ENCODE measurements at regions not wholly inside any gene's neighbourhood (a gene's known extent, or its start where the extent isn't known, plus 50 kb on each side); places are given as distances from the start of the nearest gene placed in this dataset.

DNA sequence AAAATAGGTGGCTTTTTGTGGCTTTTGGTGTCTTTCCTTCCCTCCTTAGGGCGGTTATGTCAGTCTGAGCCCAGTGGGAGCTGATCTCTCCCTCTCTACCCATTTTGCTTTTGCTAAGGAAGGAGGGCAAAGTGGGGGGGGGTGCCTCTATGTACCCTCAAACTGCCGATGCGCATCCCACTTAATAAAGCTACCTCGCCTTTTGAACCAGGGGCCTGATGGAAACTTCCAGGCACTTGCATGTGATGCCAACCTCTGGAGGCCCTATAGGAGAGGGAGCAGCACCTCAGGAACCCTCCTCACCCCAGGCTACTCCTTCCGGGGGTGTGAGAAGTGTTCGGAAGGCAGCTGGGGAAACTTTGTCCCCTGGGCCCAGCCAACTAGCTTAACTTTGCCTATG is 97.0 kb upstream of the HSD17B12 start:
- H3K9me3 ChIP-seq (ENCODE audit: control insufficient read depth, low read length) = no peaks in the 10 kb centered on the region
- H3K36me3 ChIP-seq (ENCODE audit: control insufficient read depth, insufficient read depth, low read length) = no peaks in the 10 kb centered on the region
- no peak overlapping the region for H3K27ac ChIP-seq
- no peak overlapping the region for H2AFZ ChIP-seq
- H3K9ac ChIP-seq = no peak overlapping the region
- no peaks in the 10 kb centered on the region for H3K27me3 ChIP-seq (ENCODE audit: control insufficient read depth, insufficient read depth, low read length)
- no peak overlapping the region for H3K4me2 ChIP-seq (ENCODE audit: low read length)
- no peaks in the 10 kb centered on the region for H3K4me1 ChIP-seq
- TF ChIP-seq, protein P1, sequence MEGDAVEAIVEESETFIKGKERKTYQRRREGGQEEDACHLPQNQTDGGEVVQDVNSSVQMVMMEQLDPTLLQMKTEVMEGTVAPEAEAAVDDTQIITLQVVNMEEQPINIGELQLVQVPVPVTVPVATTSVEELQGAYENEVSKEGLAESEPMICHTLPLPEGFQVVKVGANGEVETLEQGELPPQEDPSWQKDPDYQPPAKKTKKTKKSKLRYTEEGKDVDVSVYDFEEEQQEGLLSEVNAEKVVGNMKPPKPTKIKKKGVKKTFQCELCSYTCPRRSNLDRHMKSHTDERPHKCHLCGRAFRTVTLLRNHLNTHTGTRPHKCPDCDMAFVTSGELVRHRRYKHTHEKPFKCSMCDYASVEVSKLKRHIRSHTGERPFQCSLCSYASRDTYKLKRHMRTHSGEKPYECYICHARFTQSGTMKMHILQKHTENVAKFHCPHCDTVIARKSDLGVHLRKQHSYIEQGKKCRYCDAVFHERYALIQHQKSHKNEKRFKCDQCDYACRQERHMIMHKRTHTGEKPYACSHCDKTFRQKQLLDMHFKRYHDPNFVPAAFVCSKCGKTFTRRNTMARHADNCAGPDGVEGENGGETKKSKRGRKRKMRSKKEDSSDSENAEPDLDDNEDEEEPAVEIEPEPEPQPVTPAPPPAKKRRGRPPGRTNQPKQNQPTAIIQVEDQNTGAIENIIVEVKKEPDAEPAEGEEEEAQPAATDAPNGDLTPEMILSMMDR (IDR thresholded peaks at IDR 0.05) = no peak
- H3K79me2 ChIP-seq = no peaks in the 10 kb centered on the region
- no peak overlapping the region for H3K4me3 ChIP-seq (ENCODE audit: low read depth, low read length)

DNA sequence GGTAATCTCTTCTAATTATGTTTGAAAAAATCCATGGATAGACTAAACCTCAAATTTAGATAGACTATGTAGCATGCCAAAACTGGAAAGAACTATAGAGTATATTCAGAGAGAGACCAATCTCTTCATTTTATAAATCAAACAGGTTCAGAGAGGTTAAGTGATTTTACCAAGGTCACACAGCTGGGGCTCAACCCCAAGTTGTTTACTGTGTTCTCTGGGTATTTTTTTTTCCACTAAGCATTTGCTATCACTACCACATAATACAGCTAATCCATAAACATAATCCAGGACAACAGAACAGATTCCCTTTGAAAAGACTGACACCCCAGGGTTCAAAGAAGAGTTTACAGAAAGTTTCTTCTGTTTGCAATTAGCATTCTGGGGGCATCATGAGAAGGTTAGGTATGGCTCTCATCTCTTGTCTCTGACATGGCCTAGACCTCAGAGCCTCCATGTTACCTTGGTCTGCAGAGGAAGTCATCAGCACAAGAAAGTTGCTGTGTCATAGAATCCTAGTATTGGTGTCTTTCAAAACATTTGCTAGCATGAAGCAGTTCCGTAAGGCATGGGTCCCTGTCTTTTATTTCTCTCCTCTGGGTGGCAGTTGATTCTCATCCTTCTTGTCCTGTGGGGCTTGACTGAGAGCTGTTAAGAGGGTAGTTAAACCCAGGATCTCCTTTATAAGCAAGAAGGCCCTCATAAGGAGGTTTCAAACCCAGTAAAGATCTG is 94.5 kb upstream of the HSD17B12 start:
- no peak overlapping the region for H3K9ac ChIP-seq
- H3K4me3 ChIP-seq (ENCODE audit: low read depth, low read length) = no peak overlapping the region
- H3K27ac ChIP-seq = no peak overlapping the region
- no peaks in the 10 kb centered on the region for H3K36me3 ChIP-seq (ENCODE audit: control insufficient read depth, insufficient read depth, low read length)
- H3K9me3 ChIP-seq (ENCODE audit: control insufficient read depth, low read length) = no peaks in the 10 kb centered on the region
- H3K4me1 ChIP-seq = no peaks in the 10 kb centered on the region
- H3K4me2 ChIP-seq (ENCODE audit: low read length) = no peak overlapping the region
- no peaks in the 10 kb centered on the region for H3K27me3 ChIP-seq (ENCODE audit: control insufficient read depth, insufficient read depth, low read length)
- no peaks in the 10 kb centered on the region for H3K79me2 ChIP-seq
- no peak overlapping the region for H2AFZ ChIP-seq
- TF ChIP-seq, protein P1 (IDR thresholded peaks at IDR 0.05) = no peak

DNA sequence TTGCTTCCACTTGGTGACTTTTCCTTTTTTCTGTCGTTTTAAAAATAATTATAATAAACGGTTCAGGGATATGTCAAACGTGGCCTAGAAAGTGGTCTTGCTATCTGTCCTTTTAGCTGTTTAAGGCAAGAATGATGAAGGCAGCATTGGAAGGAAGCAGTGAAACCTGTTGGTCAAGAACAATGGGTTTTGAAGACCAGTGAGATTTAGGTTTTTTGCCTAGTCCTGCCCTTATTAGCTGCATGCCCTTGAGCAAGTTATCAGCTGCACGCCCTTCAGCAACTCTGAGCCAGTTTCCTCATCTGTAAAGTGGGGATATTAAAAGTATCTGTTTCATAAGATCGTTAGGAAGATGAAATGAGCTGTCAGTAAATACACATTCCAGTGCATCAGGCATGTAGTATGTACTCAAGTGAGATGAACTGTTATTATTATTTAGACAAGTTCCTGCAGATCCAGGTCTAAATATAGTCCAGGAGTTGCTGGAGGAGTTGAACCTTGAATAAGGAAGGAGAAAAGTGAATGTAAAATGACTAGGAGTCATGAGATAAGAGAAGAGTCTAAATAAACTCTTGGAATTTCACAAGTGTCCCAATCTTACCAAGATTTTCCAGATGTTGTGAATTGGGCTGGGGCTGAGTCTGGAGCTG is 90.8 kb upstream of the HSD17B12 start:
- Histone ChIP-seq H3K27ac (no peak overlapping the region), H3K27me3 (ENCODE audit: control insufficient read depth, insufficient read depth, low read length) (no peaks in the 10 kb centered on the region), H3K4me2 (ENCODE audit: low read length) (no peak overlapping the region), H3K79me2 (no peaks in the 10 kb centered on the region), H3K4me1 (no peaks in the 10 kb centered on the region), H3K9me3 (ENCODE audit: control insufficient read depth, low read length) (no peaks in the 10 kb centered on the region), H2AFZ (no peak overlapping the region), H3K4me3 (ENCODE audit: low read depth, low read length) (no peak overlapping the region), H3K36me3 (ENCODE audit: control insufficient read depth, insufficient read depth, low read length) (no peaks in the 10 kb centered on the region), H3K9ac (no peak overlapping the region)
- TF ChIP-seq, protein P1 (IDR thresholded peaks at IDR 0.05) = no peak

DNA sequence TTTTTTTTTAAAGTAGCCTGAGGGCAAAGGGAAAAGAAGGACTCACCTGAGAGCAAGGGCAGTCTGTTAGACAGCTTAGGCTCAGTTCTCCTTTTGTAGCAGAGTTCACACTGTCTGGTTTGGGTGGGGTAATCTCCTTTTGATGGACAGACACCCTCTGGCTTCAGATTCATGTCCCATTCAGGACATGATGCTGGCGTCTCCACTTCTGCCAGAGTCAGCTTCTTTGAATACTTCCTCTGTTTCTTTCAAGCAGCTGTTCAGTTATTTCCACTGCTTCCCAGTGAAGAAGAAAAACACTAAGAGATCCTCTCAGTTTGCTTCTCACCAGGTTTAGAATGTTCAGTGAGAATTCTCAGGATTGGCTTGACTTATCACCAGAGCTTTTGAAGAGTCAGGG is 79.0 kb upstream of the HSD17B12 start:
- no peaks in the 10 kb centered on the region for H3K4me1 ChIP-seq
- TF ChIP-seq, protein P1 (IDR thresholded peaks at IDR 0.05) = no peak
- H2AFZ ChIP-seq = no peak overlapping the region
- H3K27me3 ChIP-seq (ENCODE audit: control insufficient read depth, insufficient read depth, low read length) = no peaks in the 10 kb centered on the region
- H3K9me3 ChIP-seq (ENCODE audit: control insufficient read depth, low read length) = no peaks in the 10 kb centered on the region
- no peak overlapping the region for H3K9ac ChIP-seq
- H3K27ac ChIP-seq = no peak overlapping the region
- H3K4me3 ChIP-seq (ENCODE audit: low read depth, low read length) = no peak overlapping the region
- no peaks in the 10 kb centered on the region for H3K36me3 ChIP-seq (ENCODE audit: control insufficient read depth, insufficient read depth, low read length)
- no peaks in the 10 kb centered on the region for H3K79me2 ChIP-seq
- H3K4me2 ChIP-seq (ENCODE audit: low read length) = no peak overlapping the region

DNA sequence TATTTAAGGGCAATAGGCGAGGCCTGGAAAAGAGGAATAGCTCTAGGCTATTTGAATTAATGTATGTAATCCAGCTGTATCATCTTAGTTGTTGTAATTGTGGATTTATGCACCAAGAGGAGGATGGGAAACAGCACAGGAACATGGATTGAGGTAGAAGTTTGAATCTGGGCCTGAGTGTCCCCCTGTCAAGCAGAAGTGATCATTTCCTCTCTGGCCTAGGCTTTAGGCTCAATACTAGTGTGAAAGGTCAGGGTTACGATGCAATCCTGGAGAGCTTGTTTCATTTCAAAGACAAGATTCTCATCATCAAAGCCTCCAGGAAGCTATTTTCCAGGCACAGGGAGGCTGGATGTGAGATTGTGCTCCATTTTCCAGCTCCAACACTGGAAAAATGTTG is 77.9 kb upstream of the HSD17B12 start:
- Histone ChIP-seq H3K4me3 (ENCODE audit: low read depth, low read length) (no peak overlapping the region), H3K4me1 (no peaks in the 10 kb centered on the region), H3K27me3 (ENCODE audit: control insufficient read depth, insufficient read depth, low read length) (no peaks in the 10 kb centered on the region)

More for the DNA sequence above, 77.9 kb upstream of the HSD17B12 start:
- H3K27ac ChIP-seq = no peak overlapping the region
- H3K9ac ChIP-seq = no peak overlapping the region
- no peak overlapping the region for H2AFZ ChIP-seq
- no peaks in the 10 kb centered on the region for H3K36me3 ChIP-seq (ENCODE audit: control insufficient read depth, insufficient read depth, low read length)
- H3K79me2 ChIP-seq = no peaks in the 10 kb centered on the region
- TF ChIP-seq, protein P1 (IDR thresholded peaks at IDR 0.05) = no peak
- no peak overlapping the region for H3K4me2 ChIP-seq (ENCODE audit: low read length)
- no peaks in the 10 kb centered on the region for H3K9me3 ChIP-seq (ENCODE audit: control insufficient read depth, low read length)

All from parathyroid adenoma (tissue), 2 donors.